ENCODE measurements at regions not wholly inside any gene's neighbourhood (a gene's known extent, or its start where the extent isn't known, plus 50 kb on each side); places are given as distances from the start of the nearest gene placed in this dataset.

GRCh38 chr15:98390946-98391530 is 257.3 kb upstream of the IGF1R start:
- POLR2A ChIA-PET, result no interaction called here
- no peak for DNase-seq (ENCODE audit: unreplicated experiment)
- no peak overlapping the region for H3K27ac Mint-ChIP-seq (ENCODE audit: low read depth, unreplicated experiment)
- no peak for TF ChIP-seq CTCF (IDR thresholded peaks at IDR 0.05; ENCODE audit: unreplicated experiment)
- no peaks in the 10 kb centered on the region for H3K4me1 Mint-ChIP-seq (ENCODE audit: insufficient read depth, unreplicated experiment)
- no peaks in the 10 kb centered on the region for H3K9me3 Mint-ChIP-seq (ENCODE audit: unreplicated experiment)
- peaks cover 29% of the 10 kb centered on the region for H3K27me3 Mint-ChIP-seq (ENCODE audit: insufficient read depth, unreplicated experiment)
- intact Hi-C loops (cut with micrococcal nuclease), result no loop called here
- CTCF ChIA-PET, result no interaction called here
- BruUV-seq (replicated peaks), result no TSS peak
- no peaks in the 10 kb centered on the region for H3K36me3 Mint-ChIP-seq (ENCODE audit: insufficient read depth, unreplicated experiment)
- H3K4me3 Mint-ChIP-seq (ENCODE audit: unreplicated experiment), result no peak overlapping the region

- H3K36me3 Mint-ChIP-seq (ENCODE audit: insufficient read depth, unreplicated experiment), result no peaks in the 10 kb centered on the region
- no peak for TF ChIP-seq CTCF (IDR thresholded peaks at IDR 0.05; ENCODE audit: unreplicated experiment)
- no peak overlapping the region for H3K4me3 Mint-ChIP-seq (ENCODE audit: unreplicated experiment)
- ChIA-PET CTCF (interaction anchor here (1.4 kb wide), 1 partner anchor 80 kb away, joined by 3 read pairs; no protein-coding TSS in a partner anchor), POLR2A (no interaction called here)
- BruUV-seq (replicated peaks), result no TSS peak
- H3K27ac Mint-ChIP-seq (ENCODE audit: low read depth, unreplicated experiment), result no peak overlapping the region
- H3K4me1 Mint-ChIP-seq (ENCODE audit: insufficient read depth, unreplicated experiment), result no peaks in the 10 kb centered on the region
- peaks cover 24% of the 10 kb centered on the region for H3K27me3 Mint-ChIP-seq (ENCODE audit: insufficient read depth, unreplicated experiment)
- H3K9me3 Mint-ChIP-seq (ENCODE audit: unreplicated experiment), result no peaks in the 10 kb centered on the region
- no peak for DNase-seq (ENCODE audit: unreplicated experiment)
- intact Hi-C loops (cut with micrococcal nuclease), result no loop called here
These were observed 256.8 kb upstream of the IGF1R start for GRCh38 chr15:98391568-98391967.

- no peaks in the 10 kb centered on the region for H3K36me3 Mint-ChIP-seq (ENCODE audit: insufficient read depth, unreplicated experiment)
- no peak for DNase-seq (ENCODE audit: unreplicated experiment)
- POLR2A ChIA-PET, result no interaction called here
- H3K9me3 Mint-ChIP-seq (ENCODE audit: unreplicated experiment), result no peaks in the 10 kb centered on the region
- H3K27me3 Mint-ChIP-seq (ENCODE audit: insufficient read depth, unreplicated experiment), result peaks cover 30% of the 10 kb centered on the region
- no peak overlapping the region for H3K27ac Mint-ChIP-seq (ENCODE audit: low read depth, unreplicated experiment)
- no peaks in the 10 kb centered on the region for H3K4me1 Mint-ChIP-seq (ENCODE audit: insufficient read depth, unreplicated experiment)
- no peak overlapping the region for H3K4me3 Mint-ChIP-seq (ENCODE audit: unreplicated experiment)
- intact Hi-C loops (cut with micrococcal nuclease), result no loop called here
- BruUV-seq (replicated peaks), result no TSS peak
- no peak for TF ChIP-seq CTCF (IDR thresholded peaks at IDR 0.05; ENCODE audit: unreplicated experiment)
- CTCF ChIA-PET, result interaction anchor here (0.6 to 0.9 kb wide), 3 partner anchors 35 to 1192 kb away, joined by 3 to 4 read pairs (median 3); no protein-coding TSS in a partner anchor
These were observed 254.9 kb upstream of the IGF1R start for GRCh38 chr15:98393471-98393870.

GRCh38 chr15:98394546-98394945 is 253.8 kb upstream of the IGF1R start:
- CTCF ChIA-PET, result interaction anchor here (1.1 to 6.1 kb wide), 2 partner anchors 26 to 73 kb away, joined by 4 to 36 read pairs; no protein-coding TSS in a partner anchor
- H3K27me3 Mint-ChIP-seq (ENCODE audit: insufficient read depth, unreplicated experiment), result peaks cover 36% of the 10 kb centered on the region
- POLR2A ChIA-PET, result no interaction called here

More at GRCh38 chr15:98394546-98394945, 253.8 kb upstream of the IGF1R start:
- no peaks in the 10 kb centered on the region for H3K9me3 Mint-ChIP-seq (ENCODE audit: unreplicated experiment)
- no peaks in the 10 kb centered on the region for H3K4me1 Mint-ChIP-seq (ENCODE audit: insufficient read depth, unreplicated experiment)
- BruUV-seq (replicated peaks), result no TSS peak
- no peak overlapping the region for H3K27ac Mint-ChIP-seq (ENCODE audit: low read depth, unreplicated experiment)
- intact Hi-C loops (cut with micrococcal nuclease), result no loop called here
- DNase-seq (ENCODE audit: unreplicated experiment), result no peak
- H3K36me3 Mint-ChIP-seq (ENCODE audit: insufficient read depth, unreplicated experiment), result no peaks in the 10 kb centered on the region
- TF ChIP-seq CTCF (IDR thresholded peaks at IDR 0.05; ENCODE audit: unreplicated experiment), result no peak
- H3K4me3 Mint-ChIP-seq (ENCODE audit: unreplicated experiment), result no peak overlapping the region
